ENCODE measurements at regions not wholly inside any gene's neighbourhood (a gene's known extent, or its start where the extent isn't known, plus 50 kb on each side); places are given as distances from the start of the nearest gene placed in this dataset.

DNA sequence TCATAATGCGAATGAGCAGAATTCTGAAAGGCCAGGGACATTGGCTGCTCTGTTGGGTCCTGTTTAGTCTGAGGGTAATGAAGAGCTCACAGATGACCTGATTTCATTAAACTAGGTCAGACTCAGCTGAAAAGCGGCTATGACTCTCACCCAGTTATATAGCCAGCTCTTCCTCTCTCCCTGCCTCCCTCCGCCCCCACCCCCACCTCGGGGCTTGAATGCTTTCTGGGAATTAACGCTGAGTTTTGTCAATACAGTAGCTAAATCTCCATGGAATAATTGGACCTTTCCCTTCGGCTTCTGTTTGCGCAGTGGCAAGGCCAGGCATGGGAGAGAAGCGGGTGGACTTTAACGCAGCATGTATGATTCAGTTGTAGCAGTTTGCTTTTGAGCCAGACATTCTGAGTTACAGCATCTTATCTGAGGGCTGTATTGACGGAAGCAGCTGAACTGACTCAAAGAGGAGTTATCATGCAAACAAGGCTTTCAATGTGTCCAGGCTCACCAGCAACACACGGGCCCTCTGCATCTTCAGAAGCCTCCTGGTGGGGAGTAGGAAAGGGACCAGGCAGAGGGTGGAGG lies 110.6 kb downstream of the MYCN start:
- DNase-seq (ENCODE audit: low read depth), result no peak

GRCh38 chr2:16050261-16050907 lies 110.0 kb downstream of the MYCN start:
- no peak for DNase-seq (ENCODE audit: low read depth)

- no peak for DNase-seq (ENCODE audit: low read depth)
Observed at GRCh38 chr2:16049406-16049805, 109.1 kb downstream of the MYCN start.

GRCh38 chr2:16048466-16048865 lies 108.1 kb downstream of the MYCN start:
- no peak for DNase-seq (ENCODE audit: low read depth)

DNA sequence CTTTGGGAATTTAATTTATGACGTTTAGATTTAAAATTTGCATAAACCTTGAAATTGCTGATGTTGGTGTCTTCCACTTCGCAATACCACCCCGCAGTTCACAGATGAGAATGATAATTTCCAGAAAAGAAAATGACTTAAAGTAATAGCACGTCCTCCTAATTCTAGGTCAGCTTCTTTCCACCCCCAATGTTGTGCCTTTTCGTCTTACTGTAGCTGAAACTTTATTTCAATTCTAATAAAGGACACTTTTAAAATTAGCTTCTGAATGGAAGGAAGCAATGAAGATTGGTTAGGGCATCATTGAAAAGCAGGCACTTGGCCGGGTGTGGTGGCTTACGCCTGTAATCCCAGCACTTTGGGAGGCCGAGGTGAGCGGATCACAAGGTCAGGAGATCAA lies 107.4 kb downstream of the MYCN start:
- no peak for DNase-seq (ENCODE audit: low read depth)

DNA sequence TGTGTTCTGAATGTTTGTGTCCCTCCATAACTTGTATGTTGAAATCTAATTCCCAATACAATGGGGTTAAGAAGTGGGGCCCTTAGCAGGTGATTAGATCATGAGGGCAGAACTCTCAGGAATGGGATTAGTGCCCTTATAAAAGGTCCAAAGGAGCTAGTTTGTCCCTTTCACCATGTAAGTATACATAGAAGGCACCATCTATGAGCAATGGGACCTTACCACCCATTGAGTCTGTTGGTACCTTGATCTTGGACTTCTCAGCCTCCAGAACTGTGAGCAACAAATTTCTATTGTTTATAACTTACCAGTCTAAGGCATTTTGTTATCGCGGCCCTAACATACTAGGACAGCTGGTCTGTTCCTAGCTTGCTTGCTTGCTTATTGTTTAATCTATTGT lies 106.3 kb downstream of the MYCN start:
- no peak for DNase-seq (ENCODE audit: low read depth)

DNA sequence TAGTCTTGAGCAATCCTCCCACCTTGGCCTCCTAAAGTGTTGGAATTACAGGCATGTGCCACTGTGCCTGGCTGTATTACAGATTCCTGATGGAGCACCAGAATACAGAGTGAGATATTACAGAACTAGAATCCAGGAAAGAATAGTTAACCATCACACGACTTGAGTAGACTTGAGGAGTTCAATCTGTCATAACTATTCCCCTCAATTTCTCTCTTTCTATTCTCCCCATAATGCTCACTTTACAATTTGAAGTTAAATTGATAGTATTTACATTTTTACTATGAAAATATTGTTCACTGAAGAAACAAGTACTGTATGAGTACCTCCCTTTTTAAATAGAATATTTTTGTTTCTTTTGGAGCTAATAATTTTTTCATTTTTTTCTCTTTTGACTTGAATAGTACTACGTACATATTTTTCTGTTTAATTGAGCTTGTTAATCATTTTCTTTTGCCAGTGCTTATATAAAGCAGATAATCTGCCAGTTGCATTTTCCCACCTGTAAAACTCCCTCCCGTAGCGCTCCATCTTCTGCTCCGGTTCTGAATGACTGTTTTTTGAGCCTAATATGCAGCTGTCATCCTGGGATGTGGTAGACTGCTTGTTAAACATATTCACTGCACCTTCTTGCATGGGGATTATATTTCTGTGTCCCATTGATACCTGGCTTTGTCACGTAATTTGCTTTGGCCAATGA lies 105.5 kb downstream of the MYCN start:
- DNase-seq (ENCODE audit: low read depth), result no peak

DNA sequence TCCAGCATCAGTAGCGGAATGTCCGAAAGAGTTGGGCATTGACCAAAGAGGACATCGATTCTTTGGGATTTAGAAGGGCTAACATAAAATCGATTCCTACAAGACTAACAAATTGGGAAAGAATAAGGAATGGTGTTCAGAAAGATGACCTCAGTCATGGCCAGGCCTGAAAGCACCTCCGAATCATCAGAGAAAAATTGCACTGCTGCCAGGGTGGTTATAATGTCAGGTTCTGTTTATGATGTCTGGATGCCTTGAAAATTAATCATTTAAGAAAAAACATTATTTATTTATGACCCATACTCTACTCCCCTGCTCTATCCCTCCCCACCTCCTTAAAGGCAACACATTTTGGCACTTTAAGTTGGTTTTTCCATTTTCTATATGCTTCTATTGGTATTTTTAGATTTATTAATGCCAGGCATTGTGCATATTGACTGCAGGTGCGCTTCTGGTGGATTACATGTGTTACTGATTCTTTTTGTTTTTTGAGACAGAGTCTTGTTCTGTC lies 104.7 kb downstream of the MYCN start:
- DNase-seq (ENCODE audit: low read depth), result no peak

GRCh38 chr2:16043627-16044026 lies 103.3 kb downstream of the MYCN start:
- DNase-seq (ENCODE audit: low read depth), result no peak

DNA sequence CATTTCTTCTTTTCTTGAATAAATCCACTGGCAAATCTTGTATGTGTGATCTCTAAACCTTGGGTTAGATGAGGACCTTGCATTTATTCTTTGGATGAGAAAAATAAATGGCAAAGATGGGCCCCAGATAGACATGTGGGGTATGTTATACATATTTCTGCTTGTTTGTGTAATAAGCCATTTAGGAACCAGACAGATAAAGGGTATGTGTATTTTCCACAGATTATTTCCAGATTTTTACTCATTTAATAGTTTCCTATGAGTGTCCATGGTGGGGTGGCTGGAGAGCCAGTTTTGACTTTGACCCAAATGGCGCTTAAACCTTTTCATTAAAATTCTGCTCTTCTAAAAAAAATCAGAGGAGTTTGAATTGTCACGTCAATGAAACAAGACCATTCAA lies 102.8 kb downstream of the MYCN start:
- no peak for DNase-seq (ENCODE audit: low read depth)

DNA sequence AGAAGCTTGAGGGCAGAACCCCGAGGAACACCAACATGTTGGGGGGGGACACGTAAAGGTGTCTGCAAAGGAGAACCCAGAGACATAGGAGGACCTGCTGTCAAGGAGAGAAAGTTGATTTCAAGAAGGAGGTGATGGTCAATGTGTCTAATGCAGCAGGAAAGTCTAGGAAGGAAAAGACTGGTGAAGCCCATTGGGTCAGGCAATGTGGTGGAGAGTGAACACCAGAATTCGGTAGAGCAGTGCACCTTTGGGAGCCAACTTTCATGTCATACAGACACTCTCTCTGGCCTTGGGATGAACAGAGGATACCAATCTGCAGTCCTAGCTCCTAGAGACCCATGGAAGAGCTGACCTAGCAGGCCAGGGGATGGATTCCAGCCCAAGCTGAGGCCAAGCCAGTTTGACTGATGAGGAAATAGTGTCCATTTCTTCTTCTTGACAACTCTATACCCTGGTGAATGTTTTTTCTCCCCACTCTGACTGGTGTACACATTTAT lies 101.9 kb downstream of the MYCN start:
- no peak for DNase-seq (ENCODE audit: low read depth)

DNA sequence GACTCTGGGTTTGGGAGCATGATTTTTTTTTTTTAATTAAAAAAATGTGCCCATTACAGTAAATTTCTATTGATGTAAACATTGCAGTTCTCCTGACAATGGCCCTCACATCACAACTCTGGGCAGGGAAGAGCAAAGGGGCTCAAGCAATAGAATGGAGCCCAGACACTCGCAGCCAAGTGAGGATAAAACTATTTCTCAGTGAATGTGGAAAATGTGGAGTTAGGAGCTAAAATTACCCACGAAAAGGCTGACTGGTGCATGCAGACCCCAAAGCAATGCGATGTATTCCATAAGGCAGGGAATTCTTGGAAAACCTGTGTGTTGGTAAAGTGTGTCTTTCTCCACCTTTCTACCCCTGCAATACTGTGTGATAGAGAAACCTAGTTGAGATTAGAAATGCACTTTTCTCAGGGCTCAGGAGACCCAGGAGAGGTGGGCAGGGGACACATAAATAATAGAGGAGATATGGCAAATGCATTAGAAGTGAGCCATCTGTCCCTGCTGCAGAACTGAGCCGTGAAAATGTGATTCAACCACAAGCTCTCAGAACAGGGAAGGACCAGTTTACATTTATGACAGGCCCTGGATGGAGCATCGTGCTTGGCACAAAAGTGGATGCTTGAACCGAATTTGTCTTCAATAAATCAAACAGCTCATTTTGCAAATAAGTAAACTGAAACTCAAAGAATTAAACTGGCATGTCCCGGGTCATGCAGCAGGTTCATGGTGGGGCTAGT lies 100.1 kb downstream of the MYCN start:
- DNase-seq (ENCODE audit: low read depth), result no peak

- no peak for DNase-seq (ENCODE audit: low read depth)
Observed at GRCh38 chr2:16039823-16040222, 99.5 kb downstream of the MYCN start.

- DNase-seq (ENCODE audit: low read depth), result no peak
Observed at GRCh38 chr2:16039055-16039454, 98.7 kb downstream of the MYCN start.

GRCh38 chr2:16038621-16039020 lies 98.3 kb downstream of the MYCN start:
- DNase-seq (ENCODE audit: low read depth), result no peak

DNA sequence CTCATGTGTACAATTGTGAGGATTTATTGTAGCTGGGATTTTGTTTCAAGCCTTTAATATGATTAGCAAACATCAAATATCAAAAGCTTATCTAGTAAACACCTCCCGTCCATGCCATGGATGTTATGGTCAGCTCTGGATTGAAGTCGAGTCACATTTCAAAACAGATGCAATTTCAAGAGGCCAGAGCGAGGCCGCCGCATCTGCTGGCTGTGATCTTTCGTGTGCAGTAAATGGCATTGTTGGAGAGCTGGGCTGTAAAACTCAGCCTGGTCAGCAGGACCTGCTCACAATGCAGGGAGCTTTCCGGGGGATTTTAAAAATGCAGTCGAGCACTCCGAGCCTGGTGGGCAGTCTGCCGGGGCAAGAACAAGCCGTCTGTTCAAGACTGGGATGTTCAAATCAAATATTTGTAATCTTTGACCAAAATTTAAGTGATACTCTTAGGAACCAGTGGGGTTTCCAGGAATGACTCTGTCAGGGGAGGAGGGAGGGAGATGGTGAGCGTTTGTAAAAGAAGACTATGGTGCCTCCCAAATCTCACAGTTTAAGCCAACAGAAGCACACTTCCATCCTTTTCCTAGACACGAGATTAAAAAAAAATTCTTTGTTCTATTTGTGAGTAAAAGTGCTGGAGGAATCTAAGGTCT lies 97.6 kb downstream of the MYCN start:
- no peak for DNase-seq (ENCODE audit: low read depth)

GRCh38 chr2:16036951-16037350 lies 96.6 kb downstream of the MYCN start:
- no peak for DNase-seq (ENCODE audit: low read depth)

- no peak for DNase-seq (ENCODE audit: low read depth)
Observed at GRCh38 chr2:16035747-16036745, 95.7 kb downstream of the MYCN start.

- no peak for DNase-seq (ENCODE audit: low read depth)
Observed at GRCh38 chr2:16034975-16035746, 94.8 kb downstream of the MYCN start.

Measured in amniotic epithelial cell (primary cell).